CD8-positive, alpha-beta memory T cell (primary cell): ENCODE measurements at regions not wholly inside any gene's neighbourhood (a gene's known extent, or its start where the extent isn't known, plus 50 kb on each side); places are given as distances from the start of the nearest gene placed in this dataset.
A peak's percentile ranks its signal among the peaks of the same experiment; 100 is the strongest.
"Not testable (repeated sequence)": the region's sequence is repeated elsewhere in the genome, so short reads cannot be mapped to it uniquely, and the experiment has no call there.

Experiments
- CTCF ChIA-PET: fragments of 350-600 bp; sonication (Branson Sonifier 250); formaldehyde crosslinking; loops from one replicate; lab custom pipeline; 2021; ENCODE audit warnings: antibody characterized with exemption; lab: Charles Lee
- POLR2A ChIA-PET: fragments of 350-600 bp; sonication (Branson Sonifier 250); formaldehyde crosslinking; loops from one replicate; lab custom pipeline; 2021; ENCODE audit warnings: antibody characterized with exemption; lab: Charles Lee
- DNase-seq, 5 donors: peaks; one replicate each; pipeline versions ENCODE4 v3.0.0 to v3.0.0-alpha.2; 2020 to 2022; ENCODE audit warnings: mixed read lengths in 1 of 5
- H3K27ac ChIP-seq: one replicate; pipeline ENCODE4 v1.7.0; 2013; ENCODE audit warnings: low read depth, mild to moderate bottlenecking, low read length, moderate library complexity
- H3K27me3 ChIP-seq: 2 replicates; pipeline ENCODE4 v1.7.0; 2013; ENCODE audit warnings: low read length, mild to moderate bottlenecking; ENCODE audit not compliant: insufficient read depth, poor library complexity, severe bottlenecking
- H3K36me3 ChIP-seq: 2 replicates; pipeline ENCODE4 v1.7.0; 2013; ENCODE audit warnings: mild to moderate bottlenecking, low read length, moderate library complexity; ENCODE audit not compliant: insufficient read depth
- H3K4me1 ChIP-seq: 2 replicates; pipeline ENCODE4 v1.7.0; 2013; ENCODE audit warnings: mild to moderate bottlenecking, low read length, moderate library complexity; ENCODE audit not compliant: insufficient read depth
- H3K4me3 ChIP-seq: 2 replicates; pipeline ENCODE4 v1.7.0; 2013; ENCODE audit warnings: mild to moderate bottlenecking, low read length
- H3K9me3 ChIP-seq: 2 replicates; pipeline ENCODE4 v1.7.0; 2013; ENCODE audit warnings: mild to moderate bottlenecking, low read length
- H3K27ac Mint-ChIP-seq, 8 donors: one replicate each; pipeline ENCODE4 v1.8.0; 2020 to 2021; ENCODE audit warnings: mixed read lengths in 8 of 8, mild to moderate bottlenecking in 6 of 8, inconsistent platforms in 3 of 8, moderate library complexity in 3 of 8
- H3K27me3 Mint-ChIP-seq, 2 donors: one replicate each; pipeline ENCODE4 v1.8.0; 2020 to 2021; ENCODE audit warnings: mixed read lengths in 2 of 2, mild to moderate bottlenecking in 1 of 2, moderate library complexity in 1 of 2
- H3K36me3 Mint-ChIP-seq, 3 donors: one replicate each; pipeline ENCODE4 v1.8.0; 2020 to 2021; ENCODE audit warnings: mixed read lengths in 3 of 3, inconsistent platforms in 1 of 3, mild to moderate bottlenecking in 1 of 3
- H3K4me1 Mint-ChIP-seq, 3 donors: one replicate each; pipeline ENCODE4 v1.8.0; 2020 to 2021; ENCODE audit warnings: mixed read lengths in 3 of 3, inconsistent platforms in 1 of 3, mild to moderate bottlenecking in 1 of 3
- H3K4me3 Mint-ChIP-seq, 7 donors: one replicate each; pipeline ENCODE4 v1.8.0; 2020 to 2021; ENCODE audit warnings: mixed read lengths in 7 of 7, mild to moderate bottlenecking in 6 of 7, moderate library complexity in 4 of 7, inconsistent platforms in 2 of 7
- H3K9me3 Mint-ChIP-seq, 5 donors: one replicate each; pipeline ENCODE4 v1.8.0; 2020 to 2022; ENCODE audit warnings: mixed read lengths in 5 of 5, mild to moderate bottlenecking in 3 of 5, moderate library complexity in 2 of 5, inconsistent platforms in 1 of 5

- Mint-ChIP-seq H3K36me3 (no peaks in the 10 kb centered on the region), H3K27ac (no peak overlapping the region), H3K4me1 (no peaks in the 10 kb centered on the region), H3K4me3 (no peak overlapping the region), H3K9me3 (peaks cover 0 to 14% (median 5%) of the 10 kb centered on the region in 5 donors), H3K27me3 (peaks cover 13 to 19% of the 10 kb centered on the region in 2 donors)
- Histone ChIP-seq H3K27me3 (peaks cover under 1% of the 10 kb centered on the region), H3K9me3 (no peaks in the 10 kb centered on the region), H3K27ac (no peak overlapping the region), H3K4me1 (no peaks in the 10 kb centered on the region), H3K4me3 (no peak overlapping the region), H3K36me3 (no peaks in the 10 kb centered on the region)
- no peak for DNase-seq
- ChIA-PET POLR2A (no interaction called here), CTCF (no interaction called here)
These were observed 72.4 kb upstream of the NUP50 start for GRCh38 chr22:45091254-45091854.

- H3K36me3 ChIP-seq, H3K27ac Mint-ChIP-seq, POLR2A ChIA-PET, H3K4me3 ChIP-seq, H3K36me3 Mint-ChIP-seq, H3K27me3 ChIP-seq, H3K4me3 Mint-ChIP-seq, DNase-seq, H3K9me3 ChIP-seq, H3K27ac ChIP-seq, H3K4me1 ChIP-seq, H3K4me1 Mint-ChIP-seq, CTCF ChIA-PET: not testable (repeated sequence)
- H3K27me3 Mint-ChIP-seq, result peaks cover 18% of the 10 kb centered on the region in 2 donors
- peaks cover 0 to 14% (median 5%) of the 10 kb centered on the region in 5 donors for H3K9me3 Mint-ChIP-seq
These were observed 71.8 kb upstream of the NUP50 start for GRCh38 chr22:45091875-45092274.

GRCh38 chr22:45092644-45093043 is 71.1 kb upstream of the NUP50 start:
- Mint-ChIP-seq H3K9me3 (peaks cover 0 to 14% (median 5%) of the 10 kb centered on the region in 5 donors), H3K27ac (peak overlapping the region in 1 of 8 donors; percentile 68), H3K27me3 (peaks cover 18 to 23% of the 10 kb centered on the region in 2 donors), H3K36me3 (no peaks in the 10 kb centered on the region), H3K4me3 (no peak overlapping the region), H3K4me1 (no peaks in the 10 kb centered on the region)
- Histone ChIP-seq H3K27me3 (peaks cover 4% of the 10 kb centered on the region), H3K27ac (no peak overlapping the region), H3K36me3 (no peaks in the 10 kb centered on the region), H3K9me3 (no peaks in the 10 kb centered on the region), H3K4me3 (no peak overlapping the region), H3K4me1 (no peaks in the 10 kb centered on the region)
- POLR2A ChIA-PET, result no interaction called here
- no peak for DNase-seq
- CTCF ChIA-PET, result no interaction called here

GRCh38 chr22:45093609-45094008 is 70.1 kb upstream of the NUP50 start:
- no peak overlapping the region for H3K27ac ChIP-seq
- H3K9me3 ChIP-seq, result no peaks in the 10 kb centered on the region
- Mint-ChIP-seq H3K27me3 (peaks cover 18 to 27% of the 10 kb centered on the region in 2 donors), H3K36me3 (no peaks in the 10 kb centered on the region), H3K4me1 (no peaks in the 10 kb centered on the region), H3K9me3 (peaks cover 0 to 14% (median 5%) of the 10 kb centered on the region in 5 donors), H3K27ac (no peak overlapping the region), H3K4me3 (no peak overlapping the region)
- H3K4me3 ChIP-seq, result no peak overlapping the region
- DNase-seq, result no peak
- CTCF ChIA-PET, result no interaction called here
- peaks cover 4% of the 10 kb centered on the region for H3K27me3 ChIP-seq
- H3K4me1 ChIP-seq, result no peaks in the 10 kb centered on the region
- no peaks in the 10 kb centered on the region for H3K36me3 ChIP-seq
- POLR2A ChIA-PET, result no interaction called here

GRCh38 chr22:45094081-45094720 is 69.5 kb upstream of the NUP50 start:
- H3K9me3 Mint-ChIP-seq, result peaks cover 0 to 14% (median 5%) of the 10 kb centered on the region in 5 donors
- H3K27ac ChIP-seq, result no peak overlapping the region
- H3K36me3 Mint-ChIP-seq, result no peaks in the 10 kb centered on the region
- H3K4me3 Mint-ChIP-seq, result no peak overlapping the region
- ChIA-PET POLR2A (no interaction called here), CTCF (no interaction called here)
- no peak overlapping the region for H3K27ac Mint-ChIP-seq
- DNase-seq, result no peak
- H3K4me3 ChIP-seq, result no peak overlapping the region
- no peaks in the 10 kb centered on the region for H3K9me3 ChIP-seq
- H3K27me3 Mint-ChIP-seq, result peaks cover 18 to 27% of the 10 kb centered on the region in 2 donors
- H3K4me1 ChIP-seq, result no peaks in the 10 kb centered on the region
- peaks cover 4% of the 10 kb centered on the region for H3K27me3 ChIP-seq
- H3K36me3 ChIP-seq, result no peaks in the 10 kb centered on the region
- H3K4me1 Mint-ChIP-seq, result no peaks in the 10 kb centered on the region

GRCh38 chr22:45094825-45095224 is 68.9 kb upstream of the NUP50 start:
- H3K36me3 ChIP-seq, result no peaks in the 10 kb centered on the region
- no peaks in the 10 kb centered on the region for H3K9me3 ChIP-seq
- Mint-ChIP-seq H3K9me3 (peaks cover 0 to 14% (median 5%) of the 10 kb centered on the region in 5 donors), H3K27me3 (peaks cover 18 to 32% of the 10 kb centered on the region in 2 donors), H3K4me1 (no peaks in the 10 kb centered on the region), H3K4me3 (no peak overlapping the region), H3K36me3 (no peaks in the 10 kb centered on the region), H3K27ac (no peak overlapping the region)
- ChIA-PET CTCF (no interaction called here), POLR2A (no interaction called here)
- no peak overlapping the region for H3K4me3 ChIP-seq
- no peak for DNase-seq
- H3K27ac ChIP-seq, result no peak overlapping the region
- H3K4me1 ChIP-seq, result no peaks in the 10 kb centered on the region
- peaks cover 4% of the 10 kb centered on the region for H3K27me3 ChIP-seq

- Histone ChIP-seq H3K27me3 (peaks cover 4% of the 10 kb centered on the region), H3K4me1 (no peaks in the 10 kb centered on the region), H3K36me3 (no peaks in the 10 kb centered on the region), H3K9me3 (no peaks in the 10 kb centered on the region), H3K4me3 (no peak overlapping the region), H3K27ac (no peak overlapping the region)
- Mint-ChIP-seq H3K4me1 (no peaks in the 10 kb centered on the region), H3K9me3 (peaks cover 0 to 14% (median 3%) of the 10 kb centered on the region in 5 donors), H3K4me3 (no peak overlapping the region), H3K36me3 (no peaks in the 10 kb centered on the region), H3K27ac (peak overlapping the region in 1 of 8 donors; percentile 36), H3K27me3 (peaks cover 19 to 43% of the 10 kb centered on the region in 2 donors)
- ChIA-PET POLR2A (no interaction called here), CTCF (interaction anchor here (1.1 kb wide), 1 partner anchor 13 kb away, joined by 4 read pairs; no protein-coding TSS in a partner anchor)
- DNase-seq, result peak in 3 of 5 donors; percentile 9 to 52 (median 10)
These were observed 67.3 kb upstream of the NUP50 start for GRCh38 chr22:45096256-45096907.

- ChIA-PET POLR2A (interaction anchor here (0.6 kb wide), 1 partner anchor 176 kb away, joined by 3 read pairs; no protein-coding TSS in a partner anchor), CTCF (interaction anchor here (1.1 kb wide), 1 partner anchor 14 kb away, joined by 4 read pairs; no protein-coding TSS in a partner anchor)
- Mint-ChIP-seq H3K27me3 (peaks cover 22 to 50% of the 10 kb centered on the region in 2 donors), H3K4me3 (no peak overlapping the region), H3K9me3 (peaks cover 0 to 11% (median 2%) of the 10 kb centered on the region in 5 donors), H3K27ac (no peak overlapping the region), H3K4me1 (no peaks in the 10 kb centered on the region), H3K36me3 (no peaks in the 10 kb centered on the region)
- no peaks in the 10 kb centered on the region for H3K36me3 ChIP-seq
- H3K9me3 ChIP-seq, result no peaks in the 10 kb centered on the region
- no peak overlapping the region for H3K27ac ChIP-seq
- no peak overlapping the region for H3K4me3 ChIP-seq
- no peak for DNase-seq
- no peaks in the 10 kb centered on the region for H3K4me1 ChIP-seq
- peaks cover 4% of the 10 kb centered on the region for H3K27me3 ChIP-seq
These were observed 66.7 kb upstream of the NUP50 start for GRCh38 chr22:45097061-45097460.
